ENCODE measurements at regions not wholly inside any gene's neighbourhood (a gene's known extent, or its start where the extent isn't known, plus 50 kb on each side); places are given as distances from the start of the nearest gene placed in this dataset.
"Not testable (repeated sequence)": the region's sequence is repeated elsewhere in the genome, so short reads cannot be mapped to it uniquely, and the experiment has no call there.

DNA sequence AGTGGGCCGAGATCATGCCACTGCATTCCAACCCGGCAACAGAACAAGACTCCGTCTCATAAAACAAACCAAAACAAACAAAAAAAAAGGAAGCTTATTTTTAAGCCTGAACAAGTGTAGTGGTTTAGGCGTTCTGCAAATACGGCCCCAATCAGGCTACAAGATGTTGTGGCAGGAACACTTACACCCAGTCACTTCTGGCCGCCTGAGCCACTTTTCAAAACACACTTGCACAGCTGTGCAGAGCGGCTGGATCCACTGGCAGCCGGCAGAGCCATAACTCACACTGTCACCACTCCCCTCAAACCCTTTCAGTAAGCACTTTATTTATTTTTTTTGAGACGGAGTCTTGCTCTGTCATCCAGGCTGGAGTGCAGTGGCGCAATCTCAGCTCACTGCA, 81.0 kb upstream of the FRG2C start:
- DNase-seq (ENCODE audit: low read depth, low spot score) = not testable (repeated sequence)

DNA sequence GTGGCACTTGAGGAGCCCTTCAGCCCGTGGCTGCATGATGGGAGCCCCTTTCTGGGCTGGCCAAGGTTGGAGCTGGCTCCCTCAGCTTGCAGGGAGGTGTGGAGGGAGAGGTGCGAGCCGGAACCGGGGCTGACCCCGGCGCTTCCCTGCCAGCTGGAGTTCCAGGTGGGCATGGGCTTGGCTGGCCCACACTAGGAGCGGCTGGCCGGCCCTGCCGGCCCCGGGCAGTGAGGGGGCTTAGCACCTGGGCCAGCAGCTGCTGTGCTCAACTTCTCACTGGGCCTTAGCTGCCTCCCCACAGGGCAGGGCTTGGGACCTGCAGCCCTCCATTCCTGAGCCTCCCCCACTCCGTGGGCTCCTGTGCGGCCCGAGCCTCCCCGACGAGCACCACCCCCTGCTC, 76.4 kb upstream of the FRG2C start:
- DNase-seq (ENCODE audit: low read depth, low spot score) = not testable (repeated sequence)

DNA sequence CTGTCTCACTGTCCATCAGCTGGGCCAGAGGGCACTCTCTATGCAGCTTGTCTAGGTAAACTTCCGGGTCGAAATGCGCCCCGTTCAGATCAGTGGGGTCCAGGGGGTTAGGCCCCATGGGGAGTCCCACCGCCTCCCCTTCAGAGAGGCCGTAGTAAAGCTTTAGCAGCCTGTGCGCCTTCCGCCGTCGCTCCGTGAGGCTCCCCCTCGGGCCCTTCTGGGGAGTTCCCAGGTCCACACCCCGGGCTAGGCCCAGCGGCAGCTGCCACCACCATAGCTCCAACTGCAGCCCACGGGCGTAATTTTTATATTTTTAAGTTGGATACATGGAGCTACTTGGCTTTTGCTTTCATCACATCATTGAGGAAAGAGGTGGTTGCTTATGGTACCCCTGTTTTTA, 73.7 kb upstream of the FRG2C start:
- DNase-seq (ENCODE audit: low read depth, low spot score) = not testable (repeated sequence)

DNA sequence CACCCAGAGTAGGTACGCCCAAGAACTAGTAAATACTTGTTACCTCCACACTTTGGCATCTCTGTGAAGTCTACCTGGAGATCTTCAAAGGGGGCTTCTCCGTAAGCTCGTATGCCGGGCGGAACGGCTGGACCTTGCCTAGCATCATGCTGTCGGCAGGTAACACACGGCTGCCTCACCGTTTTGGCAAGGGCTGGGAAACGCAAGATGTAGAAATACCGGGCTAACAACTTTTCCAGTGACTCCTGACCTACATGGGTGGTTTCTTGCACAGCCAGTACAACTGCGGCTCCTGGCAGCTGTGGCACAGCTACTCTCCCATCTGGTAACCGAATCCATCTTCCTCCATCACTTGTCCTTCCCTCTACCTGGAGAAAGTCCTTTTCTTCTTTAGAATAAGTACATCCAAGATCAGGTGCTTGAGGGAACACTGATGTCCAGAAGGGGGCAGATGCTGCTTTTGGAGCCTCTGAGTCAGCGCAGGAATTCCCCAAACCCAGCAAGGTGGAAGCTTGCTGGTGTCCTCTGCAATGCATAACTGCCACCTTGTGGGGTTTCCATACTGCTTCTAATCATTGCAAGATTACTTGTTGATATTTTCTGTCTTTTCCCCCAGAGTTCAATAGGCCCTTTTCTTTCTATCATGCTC, 59.7 kb upstream of the FRG2C start:
- DNase-seq (ENCODE audit: low read depth, low spot score) = peak; percentile 77

DNA sequence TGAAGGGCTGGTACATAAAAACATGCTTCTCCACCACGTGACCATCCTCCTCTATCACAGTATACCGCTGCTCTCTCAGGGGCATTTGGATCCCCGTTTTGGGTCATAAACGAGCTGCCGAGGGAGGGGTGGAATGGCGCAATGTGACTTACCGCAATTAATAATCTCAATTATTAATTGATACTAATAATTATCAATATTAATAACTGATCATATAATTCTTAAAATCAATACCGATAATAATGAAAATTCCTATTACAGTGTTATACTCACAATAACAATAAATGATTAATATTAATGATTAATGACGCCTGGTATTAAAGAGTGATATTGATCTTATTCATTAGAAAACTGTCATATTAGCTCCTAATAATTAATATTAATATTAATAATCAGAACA, 56.1 kb upstream of the FRG2C start:
- DNase-seq (ENCODE audit: low read depth, low spot score) = not testable (repeated sequence)

DNA sequence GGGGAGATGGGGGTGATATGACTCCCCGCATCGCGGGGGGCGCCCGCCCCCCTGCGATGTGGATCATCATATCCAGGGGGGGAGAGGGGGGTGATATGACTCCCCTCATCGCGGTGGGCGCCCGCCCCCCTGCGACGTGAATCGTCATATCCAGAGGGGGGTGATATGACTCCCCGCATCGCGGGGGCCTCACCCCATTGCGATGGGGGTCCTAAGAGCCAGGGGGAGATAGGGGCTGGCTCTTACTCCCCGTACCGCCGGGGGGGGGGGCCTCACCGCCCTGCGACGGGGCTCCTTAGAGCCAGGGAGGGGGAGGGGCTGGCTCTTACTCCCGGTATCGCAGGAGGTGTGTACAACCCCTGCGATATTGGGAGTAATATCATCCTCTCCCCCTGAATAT, 54.5 kb upstream of the FRG2C start:
- DNase-seq (ENCODE audit: low read depth, low spot score) = not testable (repeated sequence)

DNA sequence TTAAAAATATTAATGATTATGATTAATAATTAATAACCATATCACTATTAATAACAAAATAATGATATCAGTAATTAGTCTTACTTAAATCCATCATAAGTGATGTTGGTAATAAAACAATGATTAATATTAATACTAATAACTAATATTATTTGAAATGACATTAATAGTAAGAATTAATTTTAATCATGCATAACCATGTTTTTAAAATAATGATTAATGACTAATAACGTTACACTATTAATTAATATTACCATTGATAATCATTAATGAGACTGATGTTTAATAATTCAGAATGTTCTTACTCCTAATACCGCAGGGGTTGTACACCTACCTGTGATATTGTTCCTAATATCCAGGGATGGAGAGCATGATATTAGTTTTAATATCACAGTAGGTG, 53.4 kb upstream of the FRG2C start:
- DNase-seq (ENCODE audit: low read depth, low spot score) = no peak

DNA sequence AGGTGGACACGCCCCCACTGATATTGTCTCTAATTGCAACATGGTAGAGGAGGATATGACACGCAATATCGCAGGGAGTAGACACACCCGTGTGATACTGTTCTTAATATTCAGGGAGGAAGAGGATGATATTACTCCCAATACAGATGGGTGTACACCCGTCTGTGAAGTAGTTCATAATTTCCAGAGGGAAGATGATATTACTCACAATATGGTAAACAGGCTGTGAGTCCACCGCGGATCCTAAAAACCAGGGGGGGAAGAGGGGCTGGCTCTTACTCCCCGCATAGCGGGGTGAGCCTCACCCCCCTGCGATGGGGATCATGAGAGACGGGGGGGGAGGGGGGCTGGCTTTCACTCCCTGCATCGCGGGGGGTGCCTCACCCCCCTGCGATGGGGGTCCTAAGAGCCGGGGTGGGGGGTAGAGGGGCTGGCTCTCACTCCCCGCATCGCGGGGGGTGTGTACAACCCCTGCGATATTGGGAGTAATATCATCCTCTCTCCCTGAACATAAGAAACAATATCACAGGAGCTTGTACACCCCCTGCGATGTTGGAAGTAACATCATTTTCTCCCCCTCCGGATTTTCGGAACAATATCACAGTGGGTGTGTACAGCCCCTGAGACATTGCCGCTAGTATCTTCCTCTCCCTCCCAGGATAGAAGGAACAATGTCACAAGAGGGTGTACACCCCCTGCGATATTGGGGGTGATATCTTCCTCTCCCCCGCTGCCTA, 52.2 kb upstream of the FRG2C start:
- not testable (repeated sequence) for DNase-seq (ENCODE audit: low read depth, low spot score)

All from ELF-1 (cell line).